SU-DHL-6 (cell line): ENCODE measurements at regions not wholly inside any gene's neighbourhood (a gene's known extent, or its start where the extent isn't known, plus 50 kb on each side); places are given as distances from the start of the nearest gene placed in this dataset.
"Not testable (repeated sequence)": the region's sequence is repeated elsewhere in the genome, so short reads cannot be mapped to it uniquely, and the experiment has no call there.

Experiments
- EZH2phosphoT487 ChIP-seq: fragments of 200-600 bp; sonication (generic), shearing (Covaris generic); conservative IDR thresholded peaks from 2 replicates; pipeline ENCODE4 v1.6.1; 2018; ENCODE audit warnings: mild to moderate bottlenecking, antibody characterized with exemption, low read length, moderate library complexity, mixed read lengths
- TF ChIP-seq, protein P1 (sequence below): fragments of 200-600 bp; sonication (generic); IDR thresholded peaks from one replicate; pipeline ENCODE4 v1.5.1; 2017; ENCODE audit warnings: antibody characterized with exemption, mild to moderate bottlenecking, low read length, moderate library complexity; ENCODE audit not compliant: insufficient read depth, poor library complexity, severe bottlenecking

DNA sequence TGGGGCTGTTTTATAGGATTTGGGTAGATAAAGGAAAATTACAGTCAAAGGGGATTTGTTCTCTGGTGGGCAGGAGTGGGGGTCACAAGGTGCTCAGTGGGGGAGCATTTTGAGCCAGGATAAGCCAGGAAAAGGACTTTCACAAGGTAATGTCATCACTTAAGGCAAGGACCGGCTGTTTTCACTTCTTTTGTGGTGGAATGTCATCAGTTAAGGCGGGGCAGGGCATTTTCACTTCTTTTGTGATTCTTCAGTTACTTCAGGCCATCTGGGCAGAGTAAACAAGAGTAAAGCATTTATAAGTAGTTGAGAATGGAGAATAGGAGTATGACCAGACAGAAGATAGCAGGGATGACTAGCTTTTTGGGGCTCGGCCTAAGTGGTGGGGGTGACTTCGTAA is 562.9 kb downstream of the RIT2 start:
- TF ChIP-seq, protein P1, sequence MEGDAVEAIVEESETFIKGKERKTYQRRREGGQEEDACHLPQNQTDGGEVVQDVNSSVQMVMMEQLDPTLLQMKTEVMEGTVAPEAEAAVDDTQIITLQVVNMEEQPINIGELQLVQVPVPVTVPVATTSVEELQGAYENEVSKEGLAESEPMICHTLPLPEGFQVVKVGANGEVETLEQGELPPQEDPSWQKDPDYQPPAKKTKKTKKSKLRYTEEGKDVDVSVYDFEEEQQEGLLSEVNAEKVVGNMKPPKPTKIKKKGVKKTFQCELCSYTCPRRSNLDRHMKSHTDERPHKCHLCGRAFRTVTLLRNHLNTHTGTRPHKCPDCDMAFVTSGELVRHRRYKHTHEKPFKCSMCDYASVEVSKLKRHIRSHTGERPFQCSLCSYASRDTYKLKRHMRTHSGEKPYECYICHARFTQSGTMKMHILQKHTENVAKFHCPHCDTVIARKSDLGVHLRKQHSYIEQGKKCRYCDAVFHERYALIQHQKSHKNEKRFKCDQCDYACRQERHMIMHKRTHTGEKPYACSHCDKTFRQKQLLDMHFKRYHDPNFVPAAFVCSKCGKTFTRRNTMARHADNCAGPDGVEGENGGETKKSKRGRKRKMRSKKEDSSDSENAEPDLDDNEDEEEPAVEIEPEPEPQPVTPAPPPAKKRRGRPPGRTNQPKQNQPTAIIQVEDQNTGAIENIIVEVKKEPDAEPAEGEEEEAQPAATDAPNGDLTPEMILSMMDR: not testable (repeated sequence)
- not testable (repeated sequence) for TF ChIP-seq EZH2phosphoT487
